T-helper 2 cell treated with Interferon-gamma antibody and Interleukin-4, amounts not matched to agents 5 μg/mL and 100 μg/mL, for 36 hours (primary cell): ENCODE measurements at regions not wholly inside any gene's neighbourhood (a gene's known extent, or its start where the extent isn't known, plus 50 kb on each side); places are given as distances from the start of the nearest gene placed in this dataset.
"Not testable (repeated sequence)": the region's sequence is repeated elsewhere in the genome, so short reads cannot be mapped to it uniquely, and the experiment has no call there.

ENCODE experiments used
- DNase-seq: peaks from one replicate; pipeline ENCODE4 v3.0.0; 2021; ENCODE audit warnings: low spot score
- H3K27ac Mint-ChIP-seq: one replicate; pipeline ENCODE4 v1.8.0; 2021; ENCODE audit warnings: mild to moderate bottlenecking, mixed read lengths
- H3K27me3 Mint-ChIP-seq: one replicate; pipeline ENCODE4 v1.8.0; 2021; ENCODE audit warnings: low read depth, mixed read lengths
- H3K36me3 Mint-ChIP-seq: one replicate; pipeline ENCODE4 v1.8.0; 2021; ENCODE audit warnings: low read depth, mixed read lengths
- H3K4me1 Mint-ChIP-seq: one replicate; pipeline ENCODE4 v1.8.0; 2021; ENCODE audit warnings: low read depth, mixed read lengths
- H3K4me3 Mint-ChIP-seq: one replicate; pipeline ENCODE4 v1.8.0; 2022; ENCODE audit warnings: mild to moderate bottlenecking, moderate library complexity, mixed read lengths
- H3K9me3 Mint-ChIP-seq: one replicate; pipeline ENCODE4 v1.8.0; 2021; ENCODE audit warnings: mixed read lengths

DNA sequence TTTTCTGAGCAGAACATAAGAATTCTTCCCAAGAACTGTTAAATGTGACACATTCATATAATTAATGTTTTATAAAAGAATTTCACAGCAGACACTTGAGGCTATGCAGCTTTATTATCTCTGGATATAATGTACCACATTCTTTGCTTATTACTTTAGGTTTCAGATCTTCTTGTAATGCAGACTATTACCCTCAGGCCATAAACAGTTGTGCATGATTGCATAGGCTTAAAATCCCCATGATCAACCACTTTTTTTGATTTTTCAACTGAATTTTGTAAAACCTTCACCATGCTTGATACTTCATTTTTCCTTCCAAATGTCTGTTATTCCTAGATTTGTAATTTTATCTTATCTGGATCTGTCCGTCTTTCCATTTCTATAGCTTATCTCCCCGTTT, 1355.7 kb downstream of the BRINP3 start:
- Mint-ChIP-seq H3K36me3 (no peaks in the 10 kb centered on the region), H3K4me1 (no peaks in the 10 kb centered on the region), H3K27ac (no peak overlapping the region), H3K4me3 (no peak overlapping the region), H3K27me3 (no peaks in the 10 kb centered on the region), H3K9me3 (peaks cover 7% of the 10 kb centered on the region)
- DNase-seq = no peak

DNA sequence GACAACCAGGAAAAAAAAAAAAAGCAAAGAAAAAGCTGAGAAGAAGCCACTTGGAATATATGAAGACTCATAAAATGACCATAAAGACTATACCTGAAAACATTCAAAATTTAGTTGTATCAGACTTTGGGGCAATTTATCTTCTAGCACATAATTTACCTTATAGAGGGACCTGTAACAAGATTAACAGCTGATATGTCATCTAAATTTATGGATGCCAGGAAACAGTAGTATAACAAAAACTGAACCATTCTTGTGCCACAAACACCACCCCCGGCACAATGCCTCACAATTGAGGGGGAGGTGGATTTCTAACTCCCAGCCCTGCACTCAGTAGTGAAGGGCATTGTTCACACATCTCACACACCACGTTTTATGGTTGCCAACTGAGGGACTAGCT, 1352.0 kb downstream of the BRINP3 start:
- Mint-ChIP-seq H3K9me3 (peaks cover 11% of the 10 kb centered on the region), H3K4me1 (no peaks in the 10 kb centered on the region), H3K27ac (no peak overlapping the region), H3K36me3 (no peaks in the 10 kb centered on the region), H3K4me3 (no peak overlapping the region), H3K27me3 (no peaks in the 10 kb centered on the region)
- no peak for DNase-seq

DNA sequence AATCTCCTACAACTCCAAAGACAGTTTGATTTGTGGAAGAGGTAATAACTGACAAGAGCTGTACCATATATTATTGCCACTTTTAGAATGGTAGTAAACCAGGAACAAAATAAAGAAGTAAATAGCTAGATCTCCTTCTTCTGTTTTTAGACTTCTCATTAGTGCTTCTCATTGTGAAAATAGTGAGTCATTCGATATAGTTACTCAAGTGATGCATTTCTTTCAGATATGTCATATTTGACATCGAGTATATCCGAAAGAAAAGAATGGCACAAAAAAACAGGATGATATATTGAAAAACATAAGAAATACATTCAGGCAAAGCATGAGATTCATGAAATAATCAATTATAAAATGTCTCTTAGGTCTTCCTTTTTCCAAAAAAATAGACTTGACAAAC, 1346.1 kb downstream of the BRINP3 start:
- Mint-ChIP-seq H3K4me3 (no peak overlapping the region), H3K27ac (no peak overlapping the region), H3K36me3 (no peaks in the 10 kb centered on the region), H3K27me3 (no peaks in the 10 kb centered on the region), H3K4me1 (no peaks in the 10 kb centered on the region), H3K9me3 (peaks cover 11% of the 10 kb centered on the region)
- DNase-seq = no peak

DNA sequence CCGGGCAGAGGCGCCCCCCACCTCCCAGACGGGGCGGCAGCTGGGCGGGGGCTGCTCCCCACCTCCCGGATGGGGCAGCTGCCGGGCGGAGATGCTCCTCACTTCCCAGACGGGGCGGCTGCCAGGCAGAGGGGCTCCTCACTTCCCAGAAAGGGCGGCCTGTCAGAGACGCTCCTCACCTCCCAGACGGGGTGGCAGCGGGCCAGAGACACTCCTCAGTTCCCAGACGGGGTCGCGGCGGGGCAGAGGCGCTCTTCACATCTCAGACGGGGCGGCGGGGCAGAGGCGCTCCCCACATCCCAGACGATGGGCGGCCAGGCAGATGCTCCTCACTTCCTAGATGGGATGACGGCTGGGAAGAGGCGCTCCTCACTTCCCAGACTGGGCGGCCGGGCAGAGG, 1337.9 kb downstream of the BRINP3 start:
- peaks cover 14% of the 10 kb centered on the region for H3K9me3 Mint-ChIP-seq
- not testable (repeated sequence) for H3K4me1 Mint-ChIP-seq, DNase-seq, H3K27me3 Mint-ChIP-seq, H3K36me3 Mint-ChIP-seq, H3K27ac Mint-ChIP-seq, H3K4me3 Mint-ChIP-seq

DNA sequence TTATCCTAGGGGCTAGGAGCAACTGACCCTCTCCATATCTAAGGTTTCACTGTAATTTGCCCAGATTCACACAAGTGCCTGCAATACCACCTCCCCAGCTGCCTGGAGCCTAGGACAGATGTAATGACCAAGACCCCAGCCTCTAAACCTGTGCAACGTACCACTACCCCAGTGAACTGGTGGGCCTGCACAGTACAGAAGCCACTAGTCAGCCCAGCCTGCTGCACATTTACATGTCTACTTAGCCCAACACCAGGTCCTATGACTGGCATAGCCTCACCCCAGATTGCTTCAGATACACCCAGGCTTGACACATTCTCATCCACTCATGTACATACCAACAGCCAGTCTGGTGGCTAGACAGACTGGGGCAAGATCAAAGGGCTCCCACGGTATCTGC, 1336.6 kb downstream of the BRINP3 start:
- no peak overlapping the region for H3K4me3 Mint-ChIP-seq
- DNase-seq = no peak
- H3K4me1 Mint-ChIP-seq = no peaks in the 10 kb centered on the region
- H3K27me3 Mint-ChIP-seq = no peaks in the 10 kb centered on the region
- no peak overlapping the region for H3K27ac Mint-ChIP-seq
- H3K36me3 Mint-ChIP-seq = no peaks in the 10 kb centered on the region
- H3K9me3 Mint-ChIP-seq = peaks cover 14% of the 10 kb centered on the region

DNA sequence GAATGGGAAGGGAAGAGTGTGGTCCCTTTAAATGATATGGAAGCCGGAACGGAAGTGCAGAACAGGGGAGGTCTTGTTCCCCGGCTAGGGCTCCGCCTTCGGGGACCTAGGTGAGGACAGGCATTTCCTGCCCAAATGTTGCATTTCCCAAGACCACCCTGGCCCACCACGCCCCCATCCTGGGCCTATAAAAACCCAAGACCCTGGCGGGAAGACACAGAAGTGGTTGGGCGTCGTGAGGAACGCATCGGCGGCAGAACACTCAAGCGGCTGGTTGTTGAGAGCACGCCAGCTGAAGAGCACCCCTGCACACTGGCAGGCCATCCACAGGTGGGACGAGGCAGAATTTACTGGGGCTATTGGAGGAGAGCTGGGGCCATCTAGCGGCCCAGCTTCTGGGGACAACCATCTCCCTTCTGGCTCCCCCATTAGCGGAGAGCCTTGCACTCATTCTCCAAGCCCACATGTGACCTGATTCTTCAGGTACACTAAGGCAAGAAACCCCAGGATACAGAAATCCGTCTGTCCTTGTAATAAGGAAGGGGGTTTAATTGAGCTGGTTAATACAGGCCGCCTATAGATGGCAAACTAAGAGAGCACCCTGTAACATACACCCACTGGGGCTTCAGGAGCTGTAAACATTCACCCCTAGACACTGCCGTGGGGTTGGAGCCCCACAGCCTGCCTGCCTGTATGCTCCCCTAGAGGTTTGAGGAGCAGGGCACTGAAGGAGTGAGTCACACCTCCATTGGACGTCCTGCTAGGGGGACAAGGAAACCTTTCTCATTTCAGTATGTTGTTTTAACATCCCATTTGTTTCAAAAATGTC, 1327.9 kb downstream of the BRINP3 start:
- H3K27ac Mint-ChIP-seq = no peak overlapping the region
- no peaks in the 10 kb centered on the region for H3K27me3 Mint-ChIP-seq
- no peaks in the 10 kb centered on the region for H3K4me1 Mint-ChIP-seq
- peaks cover 9% of the 10 kb centered on the region for H3K9me3 Mint-ChIP-seq
- no peak overlapping the region for H3K4me3 Mint-ChIP-seq
- DNase-seq = no peak
- no peaks in the 10 kb centered on the region for H3K36me3 Mint-ChIP-seq

DNA sequence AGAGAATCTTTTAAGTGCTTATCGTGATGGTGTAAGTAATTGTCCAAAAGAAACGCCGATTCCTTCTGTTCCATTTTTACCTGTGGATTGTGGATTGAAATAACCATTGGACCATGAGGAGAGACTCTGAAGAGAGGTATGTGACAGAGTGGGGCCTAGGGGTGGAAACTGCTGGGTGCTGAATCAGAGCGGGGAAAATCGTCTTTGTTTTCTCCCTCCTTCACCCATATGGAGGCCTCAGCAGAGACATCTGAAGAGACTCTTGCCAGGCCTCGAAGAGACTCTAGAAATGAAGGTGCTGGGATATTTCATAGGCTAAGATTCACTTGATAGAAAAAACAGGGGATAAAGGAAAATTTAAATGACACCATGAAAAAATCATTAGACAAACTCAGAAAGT, 1327.0 kb downstream of the BRINP3 start:
- Mint-ChIP-seq H3K9me3 (peaks cover 9% of the 10 kb centered on the region), H3K27me3 (no peaks in the 10 kb centered on the region), H3K36me3 (no peaks in the 10 kb centered on the region), H3K4me1 (no peaks in the 10 kb centered on the region), H3K27ac (no peak overlapping the region), H3K4me3 (no peak overlapping the region)
- no peak for DNase-seq

DNA sequence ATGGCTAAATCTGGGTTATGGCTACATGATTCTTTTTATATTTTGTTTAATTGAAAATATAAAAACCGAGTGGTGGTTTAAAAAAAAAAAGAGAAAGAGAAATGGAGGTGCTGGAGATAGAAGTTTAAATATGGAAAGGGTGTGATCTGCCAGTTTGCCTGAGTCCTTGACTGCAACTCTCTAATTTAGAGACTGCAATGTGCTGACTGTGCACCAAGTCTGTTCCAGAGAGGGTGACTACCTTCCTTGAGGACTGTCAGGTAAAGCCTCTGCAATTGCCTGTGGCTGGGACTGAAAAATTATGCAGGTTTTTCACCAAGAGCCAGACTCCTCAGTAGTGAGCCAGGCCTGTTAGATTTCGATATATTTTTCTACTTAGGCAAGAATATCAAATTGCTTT, 1326.3 kb downstream of the BRINP3 start:
- Mint-ChIP-seq H3K27ac (no peak overlapping the region), H3K27me3 (no peaks in the 10 kb centered on the region), H3K36me3 (no peaks in the 10 kb centered on the region), H3K9me3 (peaks cover 6% of the 10 kb centered on the region), H3K4me1 (no peaks in the 10 kb centered on the region), H3K4me3 (no peak overlapping the region)
- no peak for DNase-seq

DNA sequence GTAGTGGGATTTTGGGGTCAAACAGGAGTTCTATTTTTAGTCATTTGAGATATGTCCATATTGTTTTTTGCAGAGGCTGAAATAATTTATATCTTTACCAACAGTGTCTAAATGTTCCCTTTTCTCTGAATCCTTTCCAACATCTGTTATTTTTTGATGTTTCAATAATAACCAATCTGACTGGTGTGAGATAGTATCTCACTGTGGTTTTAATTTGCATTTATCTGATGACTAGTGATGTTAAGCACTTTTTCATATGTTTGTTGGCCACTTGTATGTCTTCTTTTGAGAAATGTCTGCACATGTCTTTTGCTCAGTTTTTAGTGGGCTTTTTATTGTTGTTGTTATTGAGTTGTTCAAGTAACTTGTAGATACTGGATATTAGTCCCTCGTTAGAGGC, 1325.0 kb downstream of the BRINP3 start:
- Mint-ChIP-seq H3K4me1 (no peaks in the 10 kb centered on the region), H3K4me3 (no peak overlapping the region), H3K27me3 (no peaks in the 10 kb centered on the region), H3K9me3 (peaks cover 5% of the 10 kb centered on the region), H3K27ac (no peak overlapping the region), H3K36me3 (no peaks in the 10 kb centered on the region)
- DNase-seq = no peak

DNA sequence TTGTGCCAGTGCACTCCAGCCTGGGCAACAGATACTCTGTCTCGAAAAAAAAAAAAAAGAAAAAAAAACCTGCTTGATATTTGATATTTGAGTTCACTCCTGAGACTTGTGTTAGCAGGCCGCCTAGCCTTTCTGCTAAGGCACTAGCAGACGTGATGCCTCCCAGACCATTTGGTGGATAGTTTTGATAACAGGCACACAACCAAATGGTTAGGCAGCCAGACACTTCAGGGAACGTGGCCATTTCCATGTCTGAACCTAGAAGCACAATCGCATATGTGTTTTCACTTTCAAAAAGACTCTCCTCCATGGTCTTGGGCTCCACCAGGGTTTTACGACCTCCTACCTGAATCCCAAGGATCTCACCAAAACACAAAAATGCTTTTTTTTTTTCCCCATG, 1319.5 kb downstream of the BRINP3 start:
- no peak for DNase-seq
- Mint-ChIP-seq H3K27me3 (no peaks in the 10 kb centered on the region), H3K4me3 (no peak overlapping the region), H3K27ac (no peak overlapping the region), H3K9me3 (no peaks in the 10 kb centered on the region), H3K36me3 (no peaks in the 10 kb centered on the region), H3K4me1 (no peaks in the 10 kb centered on the region)

DNA sequence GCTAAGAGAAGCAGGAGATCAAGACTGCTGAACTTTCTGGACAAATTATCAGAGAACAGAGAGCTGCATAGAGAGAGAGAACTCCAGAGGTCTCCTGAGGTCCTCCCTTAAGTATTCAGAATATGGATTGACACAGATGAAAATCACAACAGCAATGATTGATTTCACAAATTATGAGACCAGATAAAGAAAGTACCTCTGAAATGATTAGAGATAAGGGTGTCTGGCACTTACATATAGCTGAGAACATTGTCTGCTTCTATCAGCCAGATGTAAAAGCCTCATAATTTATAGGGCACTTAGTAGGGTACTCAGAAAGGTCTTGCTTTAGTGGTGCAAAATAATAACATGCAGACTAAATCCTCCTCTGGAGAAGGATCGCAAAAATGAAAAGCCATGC, 1301.8 kb downstream of the BRINP3 start:
- Mint-ChIP-seq H3K27ac (no peak overlapping the region), H3K27me3 (no peaks in the 10 kb centered on the region), H3K9me3 (peaks cover 24% of the 10 kb centered on the region), H3K4me3 (no peak overlapping the region), H3K4me1 (no peaks in the 10 kb centered on the region), H3K36me3 (no peaks in the 10 kb centered on the region)
- no peak for DNase-seq

DNA sequence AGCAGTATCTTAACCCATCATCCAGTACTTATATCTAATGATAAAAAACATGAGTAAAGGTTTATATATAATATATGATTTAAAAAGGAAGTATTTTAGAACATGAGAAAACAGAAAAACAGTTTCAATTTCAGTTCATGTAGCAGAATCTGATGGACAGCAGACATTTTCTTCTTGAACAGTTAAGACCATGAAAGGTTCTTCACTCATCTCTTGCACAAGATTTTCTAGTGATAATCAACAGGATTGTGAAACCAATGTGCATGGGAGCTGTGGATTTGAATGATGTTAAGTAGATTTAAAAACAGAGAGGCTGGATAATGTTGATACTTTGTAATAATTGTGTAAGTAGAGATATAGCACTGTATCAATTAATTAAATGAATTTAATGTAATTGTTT, 1297.6 kb downstream of the BRINP3 start:
- H3K27me3 Mint-ChIP-seq = no peaks in the 10 kb centered on the region
- H3K27ac Mint-ChIP-seq = no peak overlapping the region
- H3K4me1 Mint-ChIP-seq = no peaks in the 10 kb centered on the region
- peaks cover 11% of the 10 kb centered on the region for H3K9me3 Mint-ChIP-seq
- no peak for DNase-seq
- no peaks in the 10 kb centered on the region for H3K36me3 Mint-ChIP-seq
- H3K4me3 Mint-ChIP-seq = no peak overlapping the region

DNA sequence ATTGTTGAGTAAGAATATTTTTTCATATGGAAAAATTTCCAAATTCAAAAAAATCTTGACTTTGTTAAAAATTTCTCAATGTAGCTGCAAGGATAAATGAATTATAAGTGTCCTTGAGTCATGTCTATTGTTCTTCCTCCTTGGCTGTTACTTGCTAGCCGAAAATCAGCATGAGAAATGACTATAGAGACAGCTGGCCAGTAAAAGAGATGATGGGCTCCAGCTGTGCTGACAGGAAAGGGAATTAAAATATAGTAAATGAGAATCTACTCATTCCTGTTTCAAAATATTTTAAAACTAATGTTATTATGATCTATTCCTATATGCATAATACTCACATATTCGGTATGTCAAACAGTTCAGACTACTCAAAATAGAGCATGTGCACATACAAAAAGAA, 1292.6 kb downstream of the BRINP3 start:
- Mint-ChIP-seq H3K4me1 (no peaks in the 10 kb centered on the region), H3K27me3 (no peaks in the 10 kb centered on the region), H3K4me3 (no peak overlapping the region), H3K9me3 (peaks cover 4% of the 10 kb centered on the region), H3K27ac (no peak overlapping the region), H3K36me3 (no peaks in the 10 kb centered on the region)
- no peak for DNase-seq

DNA sequence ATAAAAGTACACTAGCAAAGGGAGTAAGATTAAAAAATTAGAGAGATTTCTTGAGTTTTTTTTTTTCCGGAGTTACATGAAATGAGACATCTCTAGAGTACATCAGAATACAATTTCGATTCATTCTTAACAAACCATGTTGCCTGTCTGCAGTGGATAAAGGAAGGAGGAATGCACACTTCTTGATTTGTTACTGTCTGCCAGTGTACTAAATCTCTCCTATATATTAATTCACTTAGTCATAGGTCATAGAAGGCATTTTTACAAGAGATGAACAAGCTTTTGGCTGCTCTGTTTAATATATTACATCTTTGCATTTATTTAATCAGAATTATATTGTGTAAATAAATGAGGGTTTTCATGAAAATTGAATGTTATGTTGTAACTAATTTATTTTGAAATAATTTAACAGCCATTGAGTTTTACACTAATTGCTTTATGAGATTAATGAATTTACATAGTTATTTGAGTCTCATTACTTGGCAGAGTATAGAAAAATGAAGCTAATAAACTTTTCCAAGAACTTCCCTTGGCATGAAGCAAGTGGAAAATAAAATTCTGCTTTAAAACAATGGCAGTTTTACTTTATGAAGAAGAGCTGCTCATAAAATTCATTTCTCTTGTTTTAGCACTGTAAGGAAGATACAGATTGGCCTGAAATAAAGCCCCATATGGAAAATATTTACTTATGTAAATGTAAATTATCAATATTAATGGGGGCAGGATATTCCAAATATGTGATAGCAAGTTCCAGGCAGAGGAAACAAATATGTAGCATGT, 1284.7 kb downstream of the BRINP3 start:
- Mint-ChIP-seq H3K4me1 (no peaks in the 10 kb centered on the region), H3K4me3 (no peak overlapping the region), H3K27me3 (no peaks in the 10 kb centered on the region), H3K27ac (no peak overlapping the region), H3K36me3 (no peaks in the 10 kb centered on the region), H3K9me3 (peaks cover 11% of the 10 kb centered on the region)
- DNase-seq = no peak
